ENCODE measurements at regions not wholly inside any gene's neighbourhood (a gene's known extent, or its start where the extent isn't known, plus 50 kb on each side); places are given as distances from the start of the nearest gene placed in this dataset.

DNA sequence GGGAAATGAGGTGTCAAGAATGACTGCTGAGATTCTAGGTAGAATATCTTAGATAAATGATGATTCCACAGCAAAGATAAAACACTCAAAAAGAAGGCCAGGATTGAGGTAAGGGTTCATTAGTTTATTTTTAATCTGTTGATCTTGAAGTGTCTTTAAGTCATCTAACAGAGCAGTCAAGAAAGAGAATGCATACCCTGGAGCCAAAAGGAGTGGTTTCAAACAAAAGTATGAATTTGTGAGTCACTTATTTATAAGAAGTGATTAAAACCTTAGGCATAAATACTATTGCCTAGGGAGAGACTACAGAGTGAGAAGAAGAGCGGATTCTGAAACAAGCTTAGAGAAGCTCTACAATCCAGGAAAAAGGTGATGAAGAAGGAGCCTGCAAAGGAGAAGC is 541.0 kb downstream of the DTWD2 start:
- no peak for TF ChIP-seq POLR2AphosphoS5 (IDR thresholded peaks at IDR 0.05; ENCODE audit: insufficient read depth, low read depth, low read length)
- TF ChIP-seq EZH2 (IDR thresholded peaks at IDR 0.05; ENCODE audit: borderline replicate concordance, low read depth, low read length, severe bottlenecking) = no peak
